IMR-90 (cell line): ENCODE measurements at regions not wholly inside any gene's neighbourhood (a gene's known extent, or its start where the extent isn't known, plus 50 kb on each side); places are given as distances from the start of the nearest gene placed in this dataset.

Source experiments
- ATAC-seq: fragments of 200-7000 bp; cut with Tn5 transposase; 2 replicates; pipeline ENCODE4 v1.9.1; 2020; ENCODE audit warnings: low read depth, mild to moderate bottlenecking, moderate library complexity
- BruUV-seq: library from RNA; stranded (reverse); fragments of 400-500 nt; replicated peaks from 2 replicates; lab custom pipeline; 2021; lab: Mats Ljungman, UMichigan
- CTCF ChIA-PET: fragments of 300-600 bp; formaldehyde crosslinking; extraction: SDS; loops from one replicate; lab custom pipeline; 2021; ENCODE audit warnings: antibody characterized with exemption; lab: Yijun Ruan, JAX
- POLR2A ChIA-PET: fragments of 300-600 bp; sonication (Branson Sonifier 250); formaldehyde crosslinking; loops from one replicate; lab custom pipeline; 2022; ENCODE audit warnings: antibody characterized with exemption; ENCODE audit not compliant: unreplicated experiment; lab: Charles Lee
- DNase-seq: peaks from one replicate; pipeline ENCODE4 v3.0.0; 2013
- H2AFZ ChIP-seq: replicated peaks from 2 replicates; pipeline ENCODE3; 2013; ENCODE audit warnings: low read length, mild to moderate bottlenecking; ENCODE audit not compliant: poor library complexity
- H2AK5ac ChIP-seq: 2 replicates; pipeline ENCODE4 v1.6.1; 2013; ENCODE audit warnings: low read depth, low read length, inconsistent platforms
- H2AK9ac ChIP-seq: replicated peaks from 2 replicates; pipeline ENCODE3; 2013; ENCODE audit warnings: mild to moderate bottlenecking, low read depth, low read length, moderate library complexity; ENCODE audit not compliant: poor library complexity
- H2BK120ac ChIP-seq: 2 replicates; pipeline ENCODE4 v1.6.1; 2013; ENCODE audit warnings: low read depth, low read length, inconsistent platforms
- H2BK15ac ChIP-seq: 3 replicates; pipeline ENCODE4 v1.6.1; 2013; ENCODE audit warnings: low read depth, low read length, inconsistent platforms
- H2BK20ac ChIP-seq: 2 replicates; pipeline ENCODE4 v1.6.1; 2013; ENCODE audit warnings: low read depth, mild to moderate bottlenecking, inconsistent platforms, low read length, moderate library complexity
- H2BK5ac ChIP-seq: 2 replicates; pipeline ENCODE4 v1.6.1; 2013; ENCODE audit warnings: mild to moderate bottlenecking, low read depth, low read length, inconsistent platforms; ENCODE audit not compliant: poor library complexity, severe bottlenecking
- H3K14ac ChIP-seq: replicated peaks from 2 replicates; pipeline ENCODE4 v1.6.1; 2013; ENCODE audit warnings: low read depth, low read length, inconsistent platforms
- H3K18ac ChIP-seq: 2 replicates; pipeline ENCODE4 v1.6.1; 2013; ENCODE audit warnings: low read depth, low read length, control low read depth
- H3K23ac ChIP-seq: 2 replicates; pipeline ENCODE4 v1.6.1; 2013; ENCODE audit warnings: low read depth, low read length, inconsistent platforms
- H3K27ac ChIP-seq: 2 replicates; pipeline ENCODE4 v1.5.1; 2013; ENCODE audit warnings: mild to moderate bottlenecking, control low read depth, low read length; ENCODE audit not compliant: insufficient read depth
- H3K27me3 ChIP-seq: 2 replicates; pipeline ENCODE4 v1.6.1; 2013; ENCODE audit warnings: low read length; ENCODE audit not compliant: control insufficient read depth, insufficient read depth
- H3K36me3 ChIP-seq: 2 replicates; pipeline ENCODE4 v1.6.1; 2013; ENCODE audit warnings: low read length, mixed read lengths; ENCODE audit not compliant: control insufficient read depth, insufficient read depth
- H3K4ac ChIP-seq: 2 replicates; pipeline ENCODE4 v1.6.1; 2013; ENCODE audit warnings: low read depth, low read length, inconsistent platforms
- H3K4me1 ChIP-seq: 2 replicates; pipeline ENCODE4 v1.6.1; 2013; ENCODE audit warnings: low read length, mixed read lengths; ENCODE audit not compliant: control insufficient read depth, insufficient read depth
- H3K4me2 ChIP-seq: 2 replicates; pipeline ENCODE4 v1.6.1; 2013; ENCODE audit warnings: low read depth, mild to moderate bottlenecking, control low read depth, low read length, moderate library complexity
- H3K4me3 ChIP-seq: 2 replicates; pipeline ENCODE4 v1.5.1; 2013; ENCODE audit warnings: low read depth, mild to moderate bottlenecking, control low read depth, low read length, moderate library complexity; ENCODE audit not compliant: insufficient read depth
- H3K56ac ChIP-seq: 2 replicates; pipeline ENCODE4 v1.6.1; 2013; ENCODE audit warnings: low read length, inconsistent platforms; ENCODE audit not compliant: insufficient read depth; ENCODE audit errors: extremely low read depth
- H3K79me1 ChIP-seq, 2 experiments: 2 replicates each; pipeline ENCODE4 v1.6.1; 2013; ENCODE audit warnings: low read length in 2 of 2, inconsistent platforms in 1 of 2, low read depth in 1 of 2
- H3K9ac ChIP-seq: 2 replicates; pipeline ENCODE4 v1.6.1; 2013; ENCODE audit warnings: low read depth, low read length, control low read depth
- H3K9me1 ChIP-seq: 2 replicates; pipeline ENCODE4 v1.6.1; 2013; ENCODE audit warnings: low read length, inconsistent platforms; ENCODE audit not compliant: insufficient read depth
- H3K9me3 ChIP-seq: 2 replicates; pipeline ENCODE4 v1.6.1; 2013; ENCODE audit warnings: low read length; ENCODE audit not compliant: control insufficient read depth, insufficient read depth
- H4K20me1 ChIP-seq: 2 replicates; pipeline ENCODE4 v1.6.1; 2013; ENCODE audit warnings: low read length, inconsistent platforms; ENCODE audit not compliant: insufficient read depth
- H4K5ac ChIP-seq: 2 replicates; pipeline ENCODE4 v1.6.1; 2013; ENCODE audit warnings: mild to moderate bottlenecking, low read depth, low read length, control low read depth
- H4K8ac ChIP-seq, 2 experiments: 2 replicates each; pipeline ENCODE4 v1.6.1; 2013; ENCODE audit warnings: low read depth in 2 of 2, low read length in 2 of 2, control low read depth in 1 of 2, inconsistent platforms in 1 of 2
- H4K91ac ChIP-seq: 2 replicates; pipeline ENCODE4 v1.6.1; 2013; ENCODE audit warnings: low read depth, low read length, inconsistent platforms; ENCODE audit not compliant: insufficient read depth
- CEBPB ChIP-seq: IDR thresholded peaks from 2 replicates; pipeline ENCODE4 v1.6.1; 2012; ENCODE audit warnings: low read depth, low read length, improper control_type of control experiment
- CHD1 ChIP-seq: IDR thresholded peaks from 2 replicates; pipeline ENCODE4 v1.6.1; 2012; ENCODE audit warnings: low read depth, low read length, improper control_type of control experiment
- FOS ChIP-seq: fragments of 150-350 bp; IDR thresholded peaks from 2 replicates; pipeline ENCODE4 v1.6.1; 2016; ENCODE audit warnings: low read depth, low read length
- MAFK ChIP-seq: IDR thresholded peaks from 2 replicates; pipeline ENCODE4 v1.6.1; 2012; ENCODE audit warnings: low read depth, low read length, improper control_type of control experiment
- MAZ ChIP-seq: IDR thresholded peaks from 2 replicates; pipeline ENCODE4 v1.6.1; 2012; ENCODE audit warnings: low read depth, mild to moderate bottlenecking, low read length, improper control_type of control experiment, moderate library complexity, borderline replicate concordance
- MXI1 ChIP-seq: IDR thresholded peaks from 2 replicates; pipeline ENCODE4 v1.6.1; 2012; ENCODE audit warnings: low read depth, mild to moderate bottlenecking, low read length, moderate library complexity, borderline replicate concordance
- NFE2L2 ChIP-seq: fragments of 150-350 bp; IDR thresholded peaks from 2 replicates; pipeline ENCODE4 v1.6.1; 2016; ENCODE audit warnings: low read depth, mild to moderate bottlenecking, low read length
- POLR2A ChIP-seq: IDR thresholded peaks from 2 replicates; pipeline ENCODE4 v1.6.1; 2012; ENCODE audit warnings: mild to moderate bottlenecking, low read depth, low read length
- RAD21 ChIP-seq: IDR thresholded peaks from 2 replicates; pipeline ENCODE4 v1.6.1; 2012; ENCODE audit warnings: low read length, improper control_type of control experiment
- RCOR1 ChIP-seq: IDR thresholded peaks from 2 replicates; pipeline ENCODE4 v1.6.1; 2012; ENCODE audit warnings: mild to moderate bottlenecking, low read length, improper control_type of control experiment; ENCODE audit not compliant: insufficient replicate concordance
- RFX5 ChIP-seq: IDR thresholded peaks from 2 replicates; pipeline ENCODE4 v1.8.0; 2012; ENCODE audit warnings: low read depth, mild to moderate bottlenecking, low read length, moderate library complexity
- SMC3 ChIP-seq: fragments of 150-350 bp; IDR thresholded peaks from 2 replicates; pipeline ENCODE4 v1.6.1; 2016; ENCODE audit warnings: low read depth, mild to moderate bottlenecking, antibody characterized with exemption, low read length, moderate library complexity
- WGBS, 2 experiments: methylation state at CpG; one replicate each; pipeline versions ENCODE4 v1.1.5 to v1.1.7; 2013; ENCODE audit warnings: missing lambda C conversion rate in 2 of 2; ENCODE audit not compliant: insufficient read length in 1 of 2; ENCODE audit errors: extremely low coverage in 2 of 2; 5-methylcytosine and 5-hydroxymethylcytosine counted together
- dilution Hi-C: fragments of 300-500 bp; cut with HindIII; formaldehyde crosslinking; loops from one replicate; pipeline ENCODE4 v1.14.3; 2018; ENCODE audit warnings: low sequenced_read_pairs; ENCODE audit not compliant: unreplicated experiment
- in situ Hi-C: fragments of 300-500 bp; cut with MboI; formaldehyde crosslinking; loops from 3 replicates; pipeline ENCODE4 v1.14.3; 2019; ENCODE audit warnings: low sequenced_read_pairs, inconsistent platforms, mixed read lengths
- intact Hi-C: fragments of 100-400 bp; cut with micrococcal nuclease; formaldehyde crosslinking; loops from 2 replicates; pipeline ENCODE4 v1.10.0; 2022
- TF ChIP-seq, protein P1 (sequence below): fragments of 150-350 bp; IDR thresholded peaks from 2 replicates; pipeline ENCODE4 v1.6.1; 2016; ENCODE audit warnings: low read depth, mild to moderate bottlenecking, low read length, moderate library complexity, borderline replicate concordance
- TF ChIP-seq, protein P2 (sequence below): conservative IDR thresholded peaks from 2 replicates; pipeline ENCODE4 v1.5.1; 2012; ENCODE audit warnings: mild to moderate bottlenecking, low read depth, low read length, improper control_type of control experiment
- TF ChIP-seq, protein P3 (sequence below): fragments of 150-350 bp; IDR thresholded peaks from 2 replicates; pipeline ENCODE4 v1.6.1; 2017; ENCODE audit warnings: mild to moderate bottlenecking, antibody characterized with exemption, low read length, low read depth

DNA sequence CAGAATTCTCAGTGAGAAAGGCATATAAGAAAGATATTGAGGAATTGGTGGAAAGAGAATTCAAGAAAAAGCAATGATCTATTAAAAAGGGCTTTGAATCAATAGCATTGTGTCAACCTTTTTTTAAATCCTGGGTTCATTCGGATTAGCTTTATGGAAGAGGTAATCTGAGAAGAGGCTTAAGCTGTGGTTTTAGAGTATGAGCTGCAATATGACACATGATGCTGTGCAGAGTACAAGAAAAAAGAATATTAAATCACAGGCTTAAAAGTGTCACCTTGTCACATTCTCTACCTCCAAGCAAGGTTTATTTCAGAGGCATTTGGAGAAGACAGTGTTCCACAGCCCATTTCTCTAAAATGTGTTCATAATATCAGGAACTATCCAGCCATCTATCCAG lies 128.9 kb downstream of the RTP4 start:
- Histone ChIP-seq H4K91ac (no peak overlapping the region), H2BK15ac (no peak overlapping the region), H2AK5ac (no peak overlapping the region), H3K9ac (no peak overlapping the region), H3K27ac (no peak overlapping the region), H4K8ac (no peak overlapping the region), H3K9me1 (no peaks in the 10 kb centered on the region), H3K4me1 (no peaks in the 10 kb centered on the region), H3K36me3 (no peaks in the 10 kb centered on the region), H3K56ac (no peak overlapping the region), H3K4me3 (no peak overlapping the region), H3K18ac (no peak overlapping the region), H3K4ac (no peak overlapping the region), H3K23ac (no peak overlapping the region), H2AFZ (no peak overlapping the region), H4K20me1 (no peaks in the 10 kb centered on the region), H3K4me2 (no peak overlapping the region), H2BK20ac (no peak overlapping the region), H3K14ac (no peak overlapping the region), H3K27me3 (peaks cover 2% of the 10 kb centered on the region; the same call in 1 of the 2 replicates), H3K9me3 (peaks cover 3% of the 10 kb centered on the region; the same call in 1 of the 2 replicates), H2BK5ac (no peak overlapping the region), H3K79me1 (no peaks in the 10 kb centered on the region), H2AK9ac (no peak overlapping the region), H2BK120ac (no peak overlapping the region), H4K5ac (no peak overlapping the region)
- TF ChIP-seq POLR2A: no peak
- TF ChIP-seq MAFK: no peak
- no peak for TF ChIP-seq SMC3
- TF ChIP-seq FOS: no peak
- TF ChIP-seq RCOR1: no peak
- TF ChIP-seq, protein P1, sequence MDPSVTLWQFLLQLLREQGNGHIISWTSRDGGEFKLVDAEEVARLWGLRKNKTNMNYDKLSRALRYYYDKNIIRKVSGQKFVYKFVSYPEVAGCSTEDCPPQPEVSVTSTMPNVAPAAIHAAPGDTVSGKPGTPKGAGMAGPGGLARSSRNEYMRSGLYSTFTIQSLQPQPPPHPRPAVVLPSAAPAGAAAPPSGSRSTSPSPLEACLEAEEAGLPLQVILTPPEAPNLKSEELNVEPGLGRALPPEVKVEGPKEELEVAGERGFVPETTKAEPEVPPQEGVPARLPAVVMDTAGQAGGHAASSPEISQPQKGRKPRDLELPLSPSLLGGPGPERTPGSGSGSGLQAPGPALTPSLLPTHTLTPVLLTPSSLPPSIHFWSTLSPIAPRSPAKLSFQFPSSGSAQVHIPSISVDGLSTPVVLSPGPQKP: no peak
- TF ChIP-seq MXI1: no peak
- TF ChIP-seq, protein P2, sequence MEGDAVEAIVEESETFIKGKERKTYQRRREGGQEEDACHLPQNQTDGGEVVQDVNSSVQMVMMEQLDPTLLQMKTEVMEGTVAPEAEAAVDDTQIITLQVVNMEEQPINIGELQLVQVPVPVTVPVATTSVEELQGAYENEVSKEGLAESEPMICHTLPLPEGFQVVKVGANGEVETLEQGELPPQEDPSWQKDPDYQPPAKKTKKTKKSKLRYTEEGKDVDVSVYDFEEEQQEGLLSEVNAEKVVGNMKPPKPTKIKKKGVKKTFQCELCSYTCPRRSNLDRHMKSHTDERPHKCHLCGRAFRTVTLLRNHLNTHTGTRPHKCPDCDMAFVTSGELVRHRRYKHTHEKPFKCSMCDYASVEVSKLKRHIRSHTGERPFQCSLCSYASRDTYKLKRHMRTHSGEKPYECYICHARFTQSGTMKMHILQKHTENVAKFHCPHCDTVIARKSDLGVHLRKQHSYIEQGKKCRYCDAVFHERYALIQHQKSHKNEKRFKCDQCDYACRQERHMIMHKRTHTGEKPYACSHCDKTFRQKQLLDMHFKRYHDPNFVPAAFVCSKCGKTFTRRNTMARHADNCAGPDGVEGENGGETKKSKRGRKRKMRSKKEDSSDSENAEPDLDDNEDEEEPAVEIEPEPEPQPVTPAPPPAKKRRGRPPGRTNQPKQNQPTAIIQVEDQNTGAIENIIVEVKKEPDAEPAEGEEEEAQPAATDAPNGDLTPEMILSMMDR: no peak
- no peak for TF ChIP-seq CHD1
- TF ChIP-seq RFX5: no peak
- no peak for TF ChIP-seq NFE2L2
- TF ChIP-seq RAD21: no peak
- TF ChIP-seq MAZ: no peak
- TF ChIP-seq, protein P3, sequence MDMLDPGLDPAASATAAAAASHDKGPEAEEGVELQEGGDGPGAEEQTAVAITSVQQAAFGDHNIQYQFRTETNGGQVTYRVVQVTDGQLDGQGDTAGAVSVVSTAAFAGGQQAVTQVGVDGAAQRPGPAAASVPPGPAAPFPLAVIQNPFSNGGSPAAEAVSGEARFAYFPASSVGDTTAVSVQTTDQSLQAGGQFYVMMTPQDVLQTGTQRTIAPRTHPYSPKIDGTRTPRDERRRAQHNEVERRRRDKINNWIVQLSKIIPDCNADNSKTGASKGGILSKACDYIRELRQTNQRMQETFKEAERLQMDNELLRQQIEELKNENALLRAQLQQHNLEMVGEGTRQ: no peak
- no peak for TF ChIP-seq CEBPB
- intact Hi-C loops: no loop called here
- CTCF ChIA-PET: no interaction called here
- BruUV-seq: no TSS peak
- ATAC-seq (no peak), DNase-seq (no peak)
- POLR2A ChIA-PET: no interaction called here
- in situ Hi-C loops: no loop called here
- dilution Hi-C loops: no loop called here
- WGBS, 2 experiments: no CpG with 5 or more reads among the region's 1 CpG
